ENCODE measurements at regions not wholly inside any gene's neighbourhood (a gene's known extent, or its start where the extent isn't known, plus 50 kb on each side); places are given as distances from the start of the nearest gene placed in this dataset.

DNA sequence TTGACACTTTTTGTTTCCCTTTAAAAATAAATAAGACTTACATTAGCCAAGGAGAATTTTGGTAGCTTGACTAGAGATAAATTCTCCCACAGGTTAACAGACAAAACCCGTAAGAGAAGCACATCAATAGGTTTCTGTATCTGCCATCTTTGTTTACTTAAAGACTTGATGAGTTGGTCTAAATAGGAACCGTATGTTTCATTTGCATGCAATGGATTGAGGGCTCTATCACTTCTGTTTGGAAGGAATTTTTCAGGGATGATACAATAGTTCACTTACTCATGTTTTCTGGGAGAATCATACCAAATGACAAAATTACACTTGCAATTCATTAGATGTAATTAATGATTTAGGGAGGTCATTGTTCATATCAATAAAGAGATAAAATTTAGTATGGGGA, 631.5 kb upstream of the NR2F2 start:
- TF ChIP-seq, protein P1, sequence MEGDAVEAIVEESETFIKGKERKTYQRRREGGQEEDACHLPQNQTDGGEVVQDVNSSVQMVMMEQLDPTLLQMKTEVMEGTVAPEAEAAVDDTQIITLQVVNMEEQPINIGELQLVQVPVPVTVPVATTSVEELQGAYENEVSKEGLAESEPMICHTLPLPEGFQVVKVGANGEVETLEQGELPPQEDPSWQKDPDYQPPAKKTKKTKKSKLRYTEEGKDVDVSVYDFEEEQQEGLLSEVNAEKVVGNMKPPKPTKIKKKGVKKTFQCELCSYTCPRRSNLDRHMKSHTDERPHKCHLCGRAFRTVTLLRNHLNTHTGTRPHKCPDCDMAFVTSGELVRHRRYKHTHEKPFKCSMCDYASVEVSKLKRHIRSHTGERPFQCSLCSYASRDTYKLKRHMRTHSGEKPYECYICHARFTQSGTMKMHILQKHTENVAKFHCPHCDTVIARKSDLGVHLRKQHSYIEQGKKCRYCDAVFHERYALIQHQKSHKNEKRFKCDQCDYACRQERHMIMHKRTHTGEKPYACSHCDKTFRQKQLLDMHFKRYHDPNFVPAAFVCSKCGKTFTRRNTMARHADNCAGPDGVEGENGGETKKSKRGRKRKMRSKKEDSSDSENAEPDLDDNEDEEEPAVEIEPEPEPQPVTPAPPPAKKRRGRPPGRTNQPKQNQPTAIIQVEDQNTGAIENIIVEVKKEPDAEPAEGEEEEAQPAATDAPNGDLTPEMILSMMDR (IDR thresholded peaks at IDR 0.05; ENCODE audit: low read length), result no peak
- TF ChIP-seq EZH2 (optimal IDR thresholded peaks at IDR 0.05; ENCODE audit: low read depth, low read length) (no peak), EZH2phosphoT487 (IDR thresholded peaks at IDR 0.05; ENCODE audit: low read length) (no peak)

All from MM.1S (cell line).